A172 (cell line): ENCODE measurements at regions not wholly inside any gene's neighbourhood (a gene's known extent, or its start where the extent isn't known, plus 50 kb on each side); places are given as distances from the start of the nearest gene placed in this dataset.
A peak's percentile ranks its signal among the peaks of the same experiment; 100 is the strongest.
"Not testable (repeated sequence)": the region's sequence is repeated elsewhere in the genome, so short reads cannot be mapped to it uniquely, and the experiment has no call there.

ENCODE experiments used
- DNase-seq: peaks from one replicate; pipeline ENCODE4 v3.0.0-alpha.2; 2015; ENCODE audit warnings: low spot score

GRCh38 chr5:45893309-45893708 lies 197.1 kb upstream of the HCN1 start:
- DNase-seq, result no peak

GRCh38 chr5:45890441-45891080 lies 194.4 kb upstream of the HCN1 start:
- DNase-seq, result not testable (repeated sequence)

- DNase-seq, result no peak
Observed at GRCh38 chr5:45862763-45863162, 166.6 kb upstream of the HCN1 start.

GRCh38 chr5:45847877-45848276 lies 151.7 kb upstream of the HCN1 start:
- no peak for DNase-seq

GRCh38 chr5:45826055-45826454 lies 129.9 kb upstream of the HCN1 start:
- no peak for DNase-seq

- no peak for DNase-seq
Observed at GRCh38 chr5:45800331-45800730, 104.2 kb upstream of the HCN1 start.

- no peak for DNase-seq
Observed at GRCh38 chr5:45799388-45799787, 103.2 kb upstream of the HCN1 start.

- no peak for DNase-seq
Observed at GRCh38 chr5:45796959-45797553, 100.9 kb upstream of the HCN1 start.

GRCh38 chr5:45795458-45795857 lies 99.3 kb upstream of the HCN1 start:
- no peak for DNase-seq

- peak; percentile 65 for DNase-seq
Observed at GRCh38 chr5:45793638-45794532, 97.7 kb upstream of the HCN1 start.

GRCh38 chr5:45779874-45780671 lies 83.9 kb upstream of the HCN1 start:
- DNase-seq, result no peak

GRCh38 chr5:45774528-45774927 lies 78.3 kb upstream of the HCN1 start:
- DNase-seq, result no peak

GRCh38 chr5:45772402-45772801 lies 76.2 kb upstream of the HCN1 start:
- no peak for DNase-seq

GRCh38 chr5:45765561-45765960 lies 69.4 kb upstream of the HCN1 start:
- DNase-seq, result no peak

GRCh38 chr5:45750574-45750973 lies 54.4 kb upstream of the HCN1 start:
- no peak for DNase-seq

- DNase-seq, result not testable (repeated sequence)
Observed at GRCh38 chr5:45748511-45748910, 52.3 kb upstream of the HCN1 start.
